GM23338 (cell line): ENCODE measurements at regions not wholly inside any gene's neighbourhood (a gene's known extent, or its start where the extent isn't known, plus 50 kb on each side); places are given as distances from the start of the nearest gene placed in this dataset.

ENCODE experiments used
- ATAC-seq: fragments of 200-7000 bp; cut with Tn5 transposase; 3 replicates; pipeline ENCODE4 v1.9.1; 2020
- DNase-seq: peaks from one replicate; pipeline ENCODE4 v3.0.0-alpha.2; 2015; ENCODE audit warnings: low spot score
- H2AFZ ChIP-seq: fragments of 200-600 bp; sonication (generic); 2 replicates; pipeline ENCODE4 v1.8.0; 2016; ENCODE audit warnings: antibody characterized with exemption, mild to moderate bottlenecking, moderate library complexity
- H3F3A ChIP-seq: fragments of 200-600 bp; sonication (generic); replicated peaks from 2 replicates; pipeline ENCODE4 v1.8.0; 2017; ENCODE audit warnings: antibody characterized with exemption, mixed run types, low read depth
- H3K27ac ChIP-seq: fragments of 200-600 bp; sonication (generic); 2 replicates; pipeline ENCODE4 v1.6.1; 2016; ENCODE audit warnings: low read depth
- H3K27me3 ChIP-seq: fragments of 200-600 bp; sonication (generic); 2 replicates; pipeline ENCODE4 v1.8.0; 2016; ENCODE audit warnings: mild to moderate bottlenecking, mixed run types, moderate library complexity; ENCODE audit not compliant: insufficient read depth
- H3K36me3 ChIP-seq: fragments of 200-600 bp; sonication (generic); 2 replicates; pipeline ENCODE4 v1.8.0; 2016; ENCODE audit warnings: mild to moderate bottlenecking; ENCODE audit not compliant: insufficient read depth
- H3K4me1 ChIP-seq: fragments of 200-600 bp; sonication (generic); 2 replicates; pipeline ENCODE4 v1.8.0; 2016; ENCODE audit warnings: mild to moderate bottlenecking, moderate library complexity; ENCODE audit not compliant: insufficient read depth
- H3K4me2 ChIP-seq: fragments of 200-600 bp; sonication (generic); 2 replicates; pipeline ENCODE4 v1.7.1; 2017; ENCODE audit warnings: mixed run types
- H3K4me3 ChIP-seq: fragments of 200-600 bp; sonication (generic); 2 replicates; pipeline ENCODE4 v1.6.1; 2016; ENCODE audit warnings: mixed run types
- H3K79me2 ChIP-seq: fragments of 200-600 bp; sonication (generic); replicated peaks from 2 replicates; pipeline ENCODE4 v1.8.0; 2017; ENCODE audit warnings: mild to moderate bottlenecking; ENCODE audit not compliant: insufficient read depth
- H3K9me2 ChIP-seq: fragments of 200-600 bp; sonication (generic); 2 replicates; pipeline ENCODE4 v1.8.0; 2017; ENCODE audit not compliant: insufficient read depth
- H4K20me1 ChIP-seq: fragments of 200-600 bp; sonication (generic); replicated peaks from 2 replicates; pipeline ENCODE4 v1.8.0; 2017; ENCODE audit warnings: mild to moderate bottlenecking; ENCODE audit not compliant: insufficient read depth
- H3K27ac Mint-ChIP-seq: 2 replicates; pipeline ENCODE4 v1.8.0; 2020; ENCODE audit warnings: inconsistent platforms, mild to moderate bottlenecking, moderate library complexity, mixed read lengths
- H3K27me3 Mint-ChIP-seq: 3 replicates; pipeline ENCODE4 v1.8.0; 2022; ENCODE audit warnings: low read depth, mild to moderate bottlenecking, moderate library complexity, mixed read lengths, inconsistent platforms; ENCODE audit not compliant: insufficient read depth, poor library complexity
- H3K36me3 Mint-ChIP-seq: 3 replicates; pipeline ENCODE4 v1.8.0; 2021; ENCODE audit warnings: low read depth, mild to moderate bottlenecking, inconsistent platforms, moderate library complexity, mixed read lengths
- H3K4me1 Mint-ChIP-seq: 3 replicates; pipeline ENCODE4 v1.8.0; 2020; ENCODE audit warnings: mild to moderate bottlenecking, inconsistent platforms, mixed read lengths
- H3K4me3 Mint-ChIP-seq: 3 replicates; pipeline ENCODE4 v1.8.0; 2021; ENCODE audit warnings: moderate library complexity, mild to moderate bottlenecking, inconsistent platforms, mixed read lengths
- H3K9me3 Mint-ChIP-seq: 3 replicates; pipeline ENCODE4 v1.8.0; 2020; ENCODE audit warnings: moderate library complexity, mild to moderate bottlenecking, inconsistent platforms, mixed read lengths
- CREB1 ChIP-seq: fragments of 250-450 bp; sonication (Bioruptor Pico); IDR thresholded peaks from 2 replicates; pipeline ENCODE4 v1.5.0; 2020; ENCODE audit warnings: low read depth, mild to moderate bottlenecking, moderate library complexity
- EZH2 ChIP-seq: fragments of 200-600 bp; sonication (generic); IDR thresholded peaks from one replicate; pipeline ENCODE4 v1.8.0; 2017; ENCODE audit warnings: antibody characterized with exemption, mild to moderate bottlenecking, low read depth; ENCODE audit not compliant: unreplicated experiment
- EZH2phosphoT487 ChIP-seq: fragments of 200-600 bp; sonication (generic); IDR thresholded peaks from one replicate; pipeline ENCODE4 v1.8.1; 2018; ENCODE audit warnings: antibody characterized with exemption; ENCODE audit not compliant: unreplicated experiment
- POLR2AphosphoS5 ChIP-seq: IDR thresholded peaks from 2 replicates; pipeline ENCODE4 v1.6.1; 2016; ENCODE audit warnings: antibody characterized with exemption, low read depth
- ZNF114 ChIP-seq: fragments of 250-450 bp; sonication (Bioruptor Pico); IDR thresholded peaks from 2 replicates; pipeline ENCODE4 v1.5.0; 2020; ENCODE audit warnings: mild to moderate bottlenecking, moderate library complexity
- TF ChIP-seq, protein P1 (sequence below): IDR thresholded peaks from one replicate; pipeline ENCODE4 v1.6.1; 2018; ENCODE audit warnings: antibody characterized with exemption; ENCODE audit not compliant: unreplicated experiment
- TF ChIP-seq, protein P2 (sequence below): fragments of 250-450 bp; sonication (Bioruptor Pico); IDR thresholded peaks from 2 replicates; pipeline ENCODE4 v1.5.0; 2020; ENCODE audit warnings: mild to moderate bottlenecking, moderate library complexity
- TF ChIP-seq, protein P3 (sequence below): IDR thresholded peaks from 2 replicates; pipeline ENCODE4 v1.6.1; 2016; ENCODE audit warnings: antibody characterized with exemption

DNA sequence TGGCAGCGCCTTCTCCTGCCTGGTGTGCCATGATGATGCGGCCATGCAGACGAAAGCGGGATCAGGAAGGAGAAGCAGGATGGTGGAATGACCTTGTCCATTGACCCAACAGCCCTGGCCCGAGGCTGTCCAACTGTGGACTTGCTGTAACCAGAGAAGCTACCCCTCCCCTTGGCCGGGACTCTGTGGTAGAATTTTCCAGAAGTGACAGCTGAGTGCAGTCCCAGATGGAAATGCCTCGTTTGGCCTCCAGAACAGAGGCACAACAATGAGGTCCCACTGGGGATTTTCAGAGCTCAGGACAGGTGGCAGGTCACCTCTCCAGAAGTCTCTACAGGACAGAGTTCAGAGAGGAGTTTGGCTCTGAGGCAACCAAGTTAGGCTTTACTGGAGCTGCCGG is 299.2 kb upstream of the CDH4 start (continued):
- TF ChIP-seq, protein P1, sequence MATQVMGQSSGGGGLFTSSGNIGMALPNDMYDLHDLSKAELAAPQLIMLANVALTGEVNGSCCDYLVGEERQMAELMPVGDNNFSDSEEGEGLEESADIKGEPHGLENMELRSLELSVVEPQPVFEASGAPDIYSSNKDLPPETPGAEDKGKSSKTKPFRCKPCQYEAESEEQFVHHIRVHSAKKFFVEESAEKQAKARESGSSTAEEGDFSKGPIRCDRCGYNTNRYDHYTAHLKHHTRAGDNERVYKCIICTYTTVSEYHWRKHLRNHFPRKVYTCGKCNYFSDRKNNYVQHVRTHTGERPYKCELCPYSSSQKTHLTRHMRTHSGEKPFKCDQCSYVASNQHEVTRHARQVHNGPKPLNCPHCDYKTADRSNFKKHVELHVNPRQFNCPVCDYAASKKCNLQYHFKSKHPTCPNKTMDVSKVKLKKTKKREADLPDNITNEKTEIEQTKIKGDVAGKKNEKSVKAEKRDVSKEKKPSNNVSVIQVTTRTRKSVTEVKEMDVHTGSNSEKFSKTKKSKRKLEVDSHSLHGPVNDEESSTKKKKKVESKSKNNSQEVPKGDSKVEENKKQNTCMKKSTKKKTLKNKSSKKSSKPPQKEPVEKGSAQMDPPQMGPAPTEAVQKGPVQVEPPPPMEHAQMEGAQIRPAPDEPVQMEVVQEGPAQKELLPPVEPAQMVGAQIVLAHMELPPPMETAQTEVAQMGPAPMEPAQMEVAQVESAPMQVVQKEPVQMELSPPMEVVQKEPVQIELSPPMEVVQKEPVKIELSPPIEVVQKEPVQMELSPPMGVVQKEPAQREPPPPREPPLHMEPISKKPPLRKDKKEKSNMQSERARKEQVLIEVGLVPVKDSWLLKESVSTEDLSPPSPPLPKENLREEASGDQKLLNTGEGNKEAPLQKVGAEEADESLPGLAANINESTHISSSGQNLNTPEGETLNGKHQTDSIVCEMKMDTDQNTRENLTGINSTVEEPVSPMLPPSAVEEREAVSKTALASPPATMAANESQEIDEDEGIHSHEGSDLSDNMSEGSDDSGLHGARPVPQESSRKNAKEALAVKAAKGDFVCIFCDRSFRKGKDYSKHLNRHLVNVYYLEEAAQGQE, result no peak

DNA sequence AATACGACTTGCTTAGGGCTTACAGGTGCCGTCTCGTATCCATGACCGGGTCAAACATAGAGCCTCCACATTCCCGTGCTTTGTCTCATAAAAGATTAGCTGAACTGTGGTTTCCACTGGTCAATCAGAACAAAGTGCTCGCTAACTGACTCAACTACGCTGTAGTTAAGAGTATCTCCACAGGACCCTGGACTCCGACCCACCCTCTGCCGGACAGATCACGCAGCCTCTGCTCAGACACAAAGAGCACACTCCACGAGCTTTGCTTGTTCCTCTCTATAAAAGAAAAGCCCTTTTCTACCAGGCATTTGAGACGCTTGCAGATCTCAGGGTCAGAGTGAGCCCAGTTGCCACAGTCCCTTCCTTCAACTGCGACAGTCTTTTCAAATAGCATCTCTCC is 298.7 kb upstream of the CDH4 start:
- Histone ChIP-seq H3K27ac (no peak overlapping the region), H3K36me3 (no peaks in the 10 kb centered on the region), H4K20me1 (no peaks in the 10 kb centered on the region), H3K4me2 (no peak overlapping the region), H3K4me3 (no peak overlapping the region), H3K9me2 (no peaks in the 10 kb centered on the region), H2AFZ (no peak overlapping the region), H3K27me3 (0 out of 2 replicates have a peak, but pooled peaks cover 3% of the 10 kb centered on the region), H3K79me2 (no peaks in the 10 kb centered on the region), H3F3A (no peaks in the 10 kb centered on the region), H3K4me1 (no peaks in the 10 kb centered on the region)
- H3K9me3 Mint-ChIP-seq, result no peaks in the 10 kb centered on the region; the same call in 2 of the 3 replicates
- peaks cover 22% of the 10 kb centered on the region for H3K27me3 Mint-ChIP-seq
- H3K4me3 Mint-ChIP-seq, result no peak overlapping the region
- H3K27ac Mint-ChIP-seq, result no peak overlapping the region
- no peak for TF ChIP-seq ZNF114 (CRISPR knock-in tag)
- ATAC-seq (no peak), DNase-seq (no peak)
- H3K4me1 Mint-ChIP-seq, result no peaks in the 10 kb centered on the region
- H3K36me3 Mint-ChIP-seq, result no peaks in the 10 kb centered on the region

DNA sequence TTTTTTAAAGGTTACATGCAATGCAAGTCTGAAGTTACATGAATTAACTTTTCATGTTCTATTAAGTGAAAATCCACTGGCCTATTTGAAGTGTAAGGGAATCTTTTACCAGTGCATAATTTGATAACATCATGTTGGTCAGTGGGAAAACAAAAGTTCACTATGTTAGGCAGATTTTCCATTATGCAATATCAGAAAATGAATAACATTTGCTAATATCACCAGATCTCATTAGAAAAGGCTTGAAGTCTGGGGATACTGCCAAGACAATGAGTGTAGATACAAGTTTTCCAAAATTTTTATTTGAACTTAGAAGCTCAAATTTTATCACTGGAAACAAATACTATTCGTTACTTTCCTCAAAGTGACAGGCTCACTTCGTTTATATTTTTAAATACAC is 296.4 kb upstream of the CDH4 start:
- no peak overlapping the region for H3K4me2 ChIP-seq
- no peaks in the 10 kb centered on the region; the same call in 2 of the 3 replicates for H3K9me3 Mint-ChIP-seq
- H3K27me3 ChIP-seq, result 0 out of 2 replicates have a peak, but pooled peaks cover 3% of the 10 kb centered on the region
- no peaks in the 10 kb centered on the region for H4K20me1 ChIP-seq
- H3K4me3 Mint-ChIP-seq, result no peak overlapping the region
- no peak overlapping the region for H3K27ac Mint-ChIP-seq
- H3F3A ChIP-seq, result no peaks in the 10 kb centered on the region
- DNase-seq (no peak), ATAC-seq (no peak)
- H3K27ac ChIP-seq, result no peak overlapping the region
- no peaks in the 10 kb centered on the region for H3K36me3 Mint-ChIP-seq
- H2AFZ ChIP-seq, result no peak overlapping the region
- H3K4me1 Mint-ChIP-seq, result no peaks in the 10 kb centered on the region
- H3K36me3 ChIP-seq, result no peaks in the 10 kb centered on the region
- H3K9me2 ChIP-seq, result 0 out of 2 replicates have a peak, but pooled peaks cover 3% of the 10 kb centered on the region
- peaks cover 17% of the 10 kb centered on the region for H3K27me3 Mint-ChIP-seq
- H3K4me1 ChIP-seq, result no peaks in the 10 kb centered on the region
- H3K79me2 ChIP-seq, result no peaks in the 10 kb centered on the region
- no peak overlapping the region for H3K4me3 ChIP-seq
- TF ChIP-seq EZH2 (no peak), EZH2phosphoT487 (no peak), CREB1 (CRISPR knock-in tag) (no peak), POLR2AphosphoS5 (no peak)
- TF ChIP-seq, protein P2, sequence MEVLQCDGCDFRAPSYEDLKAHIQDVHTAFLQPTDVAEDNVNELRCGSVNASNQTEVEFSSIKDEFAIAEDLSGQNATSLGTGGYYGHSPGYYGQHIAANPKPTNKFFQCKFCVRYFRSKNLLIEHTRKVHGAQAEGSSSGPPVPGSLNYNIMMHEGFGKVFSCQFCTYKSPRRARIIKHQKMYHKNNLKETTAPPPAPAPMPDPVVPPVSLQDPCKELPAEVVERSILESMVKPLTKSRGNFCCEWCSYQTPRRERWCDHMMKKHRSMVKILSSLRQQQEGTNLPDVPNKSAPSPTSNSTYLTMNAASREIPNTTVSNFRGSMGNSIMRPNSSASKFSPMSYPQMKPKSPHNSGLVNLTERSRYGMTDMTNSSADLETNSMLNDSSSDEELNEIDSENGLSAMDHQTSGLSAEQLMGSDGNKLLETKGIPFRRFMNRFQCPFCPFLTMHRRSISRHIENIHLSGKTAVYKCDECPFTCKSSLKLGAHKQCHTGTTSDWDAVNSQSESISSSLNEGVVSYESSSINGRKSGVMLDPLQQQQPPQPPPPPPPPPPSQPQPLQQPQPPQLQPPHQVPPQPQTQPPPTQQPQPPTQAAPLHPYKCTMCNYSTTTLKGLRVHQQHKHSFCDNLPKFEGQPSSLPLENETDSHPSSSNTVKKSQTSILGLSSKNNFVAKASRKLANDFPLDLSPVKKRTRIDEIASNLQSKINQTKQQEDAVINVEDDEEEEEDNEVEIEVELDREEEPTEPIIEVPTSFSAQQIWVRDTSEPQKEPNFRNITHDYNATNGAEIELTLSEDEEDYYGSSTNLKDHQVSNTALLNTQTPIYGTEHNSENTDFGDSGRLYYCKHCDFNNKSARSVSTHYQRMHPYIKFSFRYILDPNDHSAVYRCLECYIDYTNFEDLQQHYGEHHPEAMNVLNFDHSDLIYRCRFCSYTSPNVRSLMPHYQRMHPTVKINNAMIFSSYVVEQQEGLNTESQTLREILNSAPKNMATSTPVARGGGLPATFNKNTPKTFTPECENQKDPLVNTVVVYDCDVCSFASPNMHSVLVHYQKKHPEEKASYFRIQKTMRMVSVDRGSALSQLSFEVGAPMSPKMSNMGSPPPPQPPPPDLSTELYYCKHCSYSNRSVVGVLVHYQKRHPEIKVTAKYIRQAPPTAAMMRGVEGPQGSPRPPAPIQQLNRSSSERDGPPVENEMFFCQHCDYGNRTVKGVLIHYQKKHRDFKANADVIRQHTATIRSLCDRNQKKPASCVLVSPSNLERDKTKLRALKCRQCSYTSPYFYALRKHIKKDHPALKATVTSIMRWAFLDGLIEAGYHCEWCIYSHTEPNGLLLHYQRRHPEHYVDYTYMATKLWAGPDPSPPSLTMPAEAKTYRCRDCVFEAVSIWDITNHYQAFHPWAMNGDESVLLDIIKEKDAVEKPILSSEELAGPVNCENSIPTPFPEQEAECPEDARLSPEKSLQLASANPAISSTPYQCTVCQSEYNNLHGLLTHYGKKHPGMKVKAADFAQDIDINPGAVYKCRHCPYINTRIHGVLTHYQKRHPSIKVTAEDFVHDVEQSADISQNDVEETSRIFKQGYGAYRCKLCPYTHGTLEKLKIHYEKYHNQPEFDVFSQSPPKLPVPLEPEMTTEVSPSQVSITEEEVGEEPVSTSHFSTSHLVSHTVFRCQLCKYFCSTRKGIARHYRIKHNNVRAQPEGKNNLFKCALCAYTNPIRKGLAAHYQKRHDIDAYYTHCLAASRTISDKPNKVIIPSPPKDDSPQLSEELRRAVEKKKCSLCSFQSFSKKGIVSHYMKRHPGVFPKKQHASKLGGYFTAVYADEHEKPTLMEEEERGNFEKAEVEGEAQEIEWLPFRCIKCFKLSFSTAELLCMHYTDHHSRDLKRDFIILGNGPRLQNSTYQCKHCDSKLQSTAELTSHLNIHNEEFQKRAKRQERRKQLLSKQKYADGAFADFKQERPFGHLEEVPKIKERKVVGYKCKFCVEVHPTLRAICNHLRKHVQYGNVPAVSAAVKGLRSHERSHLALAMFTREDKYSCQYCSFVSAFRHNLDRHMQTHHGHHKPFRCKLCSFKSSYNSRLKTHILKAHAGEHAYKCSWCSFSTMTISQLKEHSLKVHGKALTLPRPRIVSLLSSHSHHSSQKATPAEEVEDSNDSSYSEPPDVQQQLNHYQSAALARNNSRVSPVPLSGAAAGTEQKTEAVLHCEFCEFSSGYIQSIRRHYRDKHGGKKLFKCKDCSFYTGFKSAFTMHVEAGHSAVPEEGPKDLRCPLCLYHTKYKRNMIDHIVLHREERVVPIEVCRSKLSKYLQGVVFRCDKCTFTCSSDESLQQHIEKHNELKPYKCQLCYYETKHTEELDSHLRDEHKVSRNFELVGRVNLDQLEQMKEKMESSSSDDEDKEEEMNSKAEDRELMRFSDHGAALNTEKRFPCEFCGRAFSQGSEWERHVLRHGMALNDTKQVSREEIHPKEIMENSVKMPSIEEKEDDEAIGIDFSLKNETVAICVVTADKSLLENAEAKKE (CRISPR knock-in tag), result no peak
- TF ChIP-seq, protein P3, sequence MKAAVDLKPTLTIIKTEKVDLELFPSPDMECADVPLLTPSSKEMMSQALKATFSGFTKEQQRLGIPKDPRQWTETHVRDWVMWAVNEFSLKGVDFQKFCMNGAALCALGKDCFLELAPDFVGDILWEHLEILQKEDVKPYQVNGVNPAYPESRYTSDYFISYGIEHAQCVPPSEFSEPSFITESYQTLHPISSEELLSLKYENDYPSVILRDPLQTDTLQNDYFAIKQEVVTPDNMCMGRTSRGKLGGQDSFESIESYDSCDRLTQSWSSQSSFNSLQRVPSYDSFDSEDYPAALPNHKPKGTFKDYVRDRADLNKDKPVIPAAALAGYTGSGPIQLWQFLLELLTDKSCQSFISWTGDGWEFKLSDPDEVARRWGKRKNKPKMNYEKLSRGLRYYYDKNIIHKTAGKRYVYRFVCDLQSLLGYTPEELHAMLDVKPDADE, result no peak
